ENCODE measurements at regions not wholly inside any gene's neighbourhood (a gene's known extent, or its start where the extent isn't known, plus 50 kb on each side); places are given as distances from the start of the nearest gene placed in this dataset.
"Not testable (repeated sequence)": the region's sequence is repeated elsewhere in the genome, so short reads cannot be mapped to it uniquely, and the experiment has no call there.

- no peak for DNase-seq (ENCODE audit: low spot score)
Observed at GRCh38 chr12:91455321-91455720, 272.7 kb upstream of the DCN start.

GRCh38 chr12:91454179-91454578 lies 271.6 kb upstream of the DCN start:
- DNase-seq (ENCODE audit: low spot score), result no peak

GRCh38 chr12:91452464-91452863 lies 269.8 kb upstream of the DCN start:
- DNase-seq (ENCODE audit: low spot score), result not testable (repeated sequence)

GRCh38 chr12:91441993-91442952 lies 259.7 kb upstream of the DCN start:
- no peak for DNase-seq (ENCODE audit: low spot score)

- no peak for DNase-seq (ENCODE audit: low spot score)
Observed at GRCh38 chr12:91441246-91441645, 258.6 kb upstream of the DCN start.

- no peak for DNase-seq (ENCODE audit: low spot score)
Observed at GRCh38 chr12:91434081-91434480, 251.5 kb upstream of the DCN start.

GRCh38 chr12:91432755-91433154 lies 250.1 kb upstream of the DCN start:
- DNase-seq (ENCODE audit: low spot score), result no peak

- no peak for DNase-seq (ENCODE audit: low spot score)
Observed at GRCh38 chr12:91432089-91432488, 249.5 kb upstream of the DCN start.

- no peak for DNase-seq (ENCODE audit: low spot score)
Observed at GRCh38 chr12:91424506-91424905, 241.9 kb upstream of the DCN start.

- DNase-seq (ENCODE audit: low spot score), result no peak
Observed at GRCh38 chr12:91423693-91424050, 241.1 kb upstream of the DCN start.

GRCh38 chr12:91422811-91423692 lies 240.4 kb upstream of the DCN start:
- DNase-seq (ENCODE audit: low spot score), result no peak

- no peak for DNase-seq (ENCODE audit: low spot score)
Observed at GRCh38 chr12:91422127-91422526, 239.5 kb upstream of the DCN start.

GRCh38 chr12:91419809-91420208 lies 237.2 kb upstream of the DCN start:
- DNase-seq (ENCODE audit: low spot score), result no peak

- no peak for DNase-seq (ENCODE audit: low spot score)
Observed at GRCh38 chr12:91418221-91419090, 235.8 kb upstream of the DCN start.

GRCh38 chr12:91417650-91418049 lies 235.0 kb upstream of the DCN start:
- DNase-seq (ENCODE audit: low spot score), result no peak

GRCh38 chr12:91414636-91415035 lies 232.0 kb upstream of the DCN start:
- DNase-seq (ENCODE audit: low spot score), result no peak

GRCh38 chr12:91413581-91414546 lies 231.2 kb upstream of the DCN start:
- DNase-seq (ENCODE audit: low spot score), result no peak

- DNase-seq (ENCODE audit: low spot score), result no peak
Observed at GRCh38 chr12:91406920-91407341, 224.3 kb upstream of the DCN start.

- DNase-seq (ENCODE audit: low spot score), result no peak
Observed at GRCh38 chr12:91404441-91404840, 221.8 kb upstream of the DCN start.

GRCh38 chr12:91401190-91401589 lies 218.6 kb upstream of the DCN start:
- no peak for DNase-seq (ENCODE audit: low spot score)

- no peak for DNase-seq (ENCODE audit: low spot score)
Observed at GRCh38 chr12:91400271-91400670, 217.7 kb upstream of the DCN start.
